HG02970 (cell line): ENCODE measurements at regions not wholly inside any gene's neighbourhood (a gene's known extent, or its start where the extent isn't known, plus 50 kb on each side); places are given as distances from the start of the nearest gene placed in this dataset.
"Not testable (repeated sequence)": the region's sequence is repeated elsewhere in the genome, so short reads cannot be mapped to it uniquely, and the experiment has no call there.

Experiments used
- ATAC-seq: cut with Tn5 transposase; IDR thresholded peaks from one replicate; pipeline ENCODE4 v1.9.1; 2021; ENCODE audit warnings: mild to moderate bottlenecking, moderate library complexity, moderate number of reproducible peaks; ENCODE audit not compliant: unreplicated experiment, low FRiP score

DNA sequence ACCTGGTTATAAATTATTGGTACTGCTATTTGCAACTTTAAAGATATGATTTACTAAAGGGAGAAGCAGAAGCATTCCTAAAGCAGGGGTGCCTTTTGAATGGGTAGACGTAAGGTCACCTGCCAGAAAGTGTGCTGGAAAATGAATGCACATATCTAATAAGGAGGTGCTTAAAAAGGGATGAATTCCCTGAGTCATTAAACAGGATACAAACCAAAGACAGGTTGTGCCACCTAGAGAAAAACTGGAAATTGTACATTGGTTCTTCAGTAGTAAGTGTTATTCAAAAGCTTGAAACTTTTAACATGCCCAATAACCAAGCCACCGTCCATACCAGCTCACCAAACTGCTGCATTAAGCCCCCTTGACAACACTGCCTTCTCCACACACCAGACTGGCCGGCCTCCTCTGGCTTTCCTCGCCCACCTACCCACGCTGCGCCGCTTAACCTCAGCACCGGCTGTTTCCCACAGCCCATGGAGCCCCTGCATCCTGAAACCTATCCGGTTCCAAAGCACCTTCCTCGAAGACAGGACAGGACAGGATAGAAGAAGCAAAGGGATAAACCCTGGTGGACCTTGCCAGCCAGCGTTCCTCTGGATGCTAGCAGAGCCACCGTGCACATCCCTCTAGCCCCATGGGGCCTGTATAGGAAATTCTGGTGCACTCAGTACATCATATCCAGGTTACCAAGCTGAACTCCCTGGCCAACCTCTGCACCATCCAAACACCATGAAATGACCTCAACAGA, 201.5 kb upstream of the CAND1 start:
- ATAC-seq = no peak

DNA sequence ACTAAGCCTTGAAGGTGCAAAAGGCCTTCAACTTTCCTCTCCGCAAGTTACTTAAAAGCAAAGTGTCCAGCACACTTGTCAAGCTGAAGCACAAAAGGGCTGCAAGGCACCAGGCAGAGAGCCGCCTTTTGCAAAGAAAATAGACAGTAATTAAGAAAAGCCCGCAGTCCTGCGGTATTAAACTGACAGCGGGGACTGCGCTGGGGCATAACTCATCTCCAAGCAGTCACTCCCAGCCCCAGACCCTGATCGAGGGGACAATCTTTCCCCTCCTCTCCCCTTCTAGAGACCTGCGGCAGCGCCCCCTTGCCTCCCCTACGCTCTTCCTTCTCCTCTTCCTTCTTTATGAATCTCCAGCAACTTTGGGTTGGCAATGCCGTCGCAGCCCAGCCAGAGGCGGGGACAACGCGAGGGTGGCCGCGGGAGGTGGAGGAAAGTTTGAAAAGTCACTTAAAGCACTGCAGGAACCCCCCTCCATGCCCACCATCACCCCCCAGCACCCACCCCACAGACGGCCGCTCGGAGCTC, 200.9 kb upstream of the CAND1 start:
- ATAC-seq = no peak

DNA sequence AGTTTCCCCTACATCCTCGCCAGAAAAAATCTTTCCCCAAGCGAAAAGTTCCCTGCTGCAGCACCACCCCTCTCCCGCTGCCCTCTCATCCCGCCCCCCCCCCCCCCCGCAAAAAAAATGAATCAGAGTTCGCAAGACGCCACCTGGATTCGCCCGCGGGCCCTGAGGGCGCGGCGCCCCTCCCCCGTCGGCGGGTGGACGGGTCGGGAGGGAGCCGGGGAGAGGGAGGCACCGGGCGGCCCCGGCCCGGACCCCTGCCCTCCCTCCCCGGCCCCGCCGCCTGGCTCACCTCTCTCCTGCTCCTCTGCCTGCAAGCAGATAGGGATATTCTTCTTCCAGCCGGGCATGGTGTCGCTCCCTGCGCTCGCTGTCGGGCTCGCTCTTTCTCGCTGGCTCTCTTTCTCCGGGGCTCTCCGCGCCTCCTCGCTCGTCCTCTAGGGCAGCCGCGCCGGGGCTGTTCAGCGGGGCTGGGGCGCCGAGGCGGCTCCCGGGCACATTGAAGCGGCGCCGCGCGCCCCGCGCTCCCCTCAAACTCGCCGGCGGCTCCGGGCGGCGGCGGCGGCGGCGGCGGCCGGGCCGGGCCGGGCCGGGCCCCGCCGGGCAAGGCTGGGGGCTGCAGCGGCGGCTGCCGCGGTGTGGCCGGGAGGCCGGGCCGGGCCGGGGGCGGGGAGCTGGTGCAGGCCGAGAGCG, 200.3 kb upstream of the CAND1 start:
- ATAC-seq = peak; percentile 54

DNA sequence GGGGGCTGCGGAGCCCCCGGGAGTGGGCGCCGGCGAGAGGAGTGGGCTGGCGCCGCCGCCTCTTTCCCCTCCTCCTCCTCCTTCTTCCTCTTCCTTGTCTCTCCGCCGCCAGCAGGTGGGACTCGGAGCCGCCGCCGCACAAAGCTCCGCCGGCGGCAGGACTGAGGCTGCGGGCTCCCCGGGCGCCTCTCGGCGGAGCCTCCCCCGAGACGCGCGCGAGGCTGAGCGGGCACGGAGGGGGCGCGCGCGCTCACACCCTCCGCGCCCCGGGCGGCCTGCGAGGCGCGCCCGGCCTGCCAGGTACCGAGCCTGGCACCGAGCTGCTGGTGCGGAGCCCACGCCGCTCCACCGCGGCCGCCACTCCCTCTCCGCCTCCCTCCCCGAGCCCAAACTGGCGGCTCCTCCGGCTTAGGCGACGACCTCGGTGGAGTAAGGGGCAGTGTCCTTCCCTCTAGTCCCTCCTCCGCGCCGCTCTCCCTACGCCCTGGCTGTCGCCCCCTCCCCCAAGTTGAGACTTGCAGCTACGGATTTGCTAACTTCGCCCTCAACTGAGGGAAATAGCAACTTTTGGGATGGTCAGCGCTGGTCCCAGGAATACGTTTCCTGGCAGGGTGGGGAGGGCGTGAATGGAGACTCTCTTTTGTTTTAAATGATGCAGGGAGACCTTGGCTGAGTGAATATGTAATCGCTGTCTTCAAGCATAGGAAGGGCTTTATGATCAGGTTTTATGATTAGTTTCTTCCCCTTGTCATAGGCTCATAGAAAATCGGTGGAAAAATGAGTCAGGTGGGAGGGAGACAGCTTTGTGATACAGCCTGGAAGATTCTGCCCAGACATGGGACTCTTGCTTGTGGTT, 199.5 kb upstream of the CAND1 start:
- ATAC-seq = peak; percentile 60

DNA sequence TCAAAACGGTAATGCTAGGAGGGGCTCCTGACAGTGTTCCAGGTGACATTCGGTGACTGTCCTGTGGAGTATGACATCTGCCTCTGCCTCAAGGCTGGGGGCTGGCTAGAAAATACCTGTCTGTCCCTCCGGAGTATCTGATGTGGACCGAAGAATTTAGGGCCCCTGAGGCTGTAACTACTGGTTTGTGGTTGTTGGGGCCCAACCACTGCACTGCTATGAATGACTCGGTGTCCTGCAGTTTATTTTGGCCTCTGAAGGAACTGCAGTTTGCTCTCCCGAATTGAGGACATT, 198.9 kb upstream of the CAND1 start:
- no peak for ATAC-seq

DNA sequence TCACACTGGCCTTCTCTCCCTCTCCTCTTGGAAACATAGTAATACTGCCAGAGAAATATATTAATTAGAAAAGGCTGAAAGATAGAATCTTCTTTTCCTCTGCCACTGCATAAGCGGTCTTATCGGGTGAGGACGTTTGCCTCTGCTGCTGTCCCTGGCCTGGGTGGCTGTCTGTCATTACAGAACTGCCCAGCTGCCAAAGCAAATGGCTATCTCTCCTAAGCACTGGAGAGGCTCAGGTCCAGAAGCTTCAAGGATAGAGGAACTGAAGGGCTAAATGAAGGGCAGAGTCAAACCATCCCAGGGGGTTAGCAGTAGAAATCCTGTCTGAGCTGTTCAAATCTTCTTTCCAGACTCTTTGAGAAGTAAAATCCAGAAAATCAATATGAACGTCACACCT, 198.6 kb upstream of the CAND1 start:
- no peak for ATAC-seq

DNA sequence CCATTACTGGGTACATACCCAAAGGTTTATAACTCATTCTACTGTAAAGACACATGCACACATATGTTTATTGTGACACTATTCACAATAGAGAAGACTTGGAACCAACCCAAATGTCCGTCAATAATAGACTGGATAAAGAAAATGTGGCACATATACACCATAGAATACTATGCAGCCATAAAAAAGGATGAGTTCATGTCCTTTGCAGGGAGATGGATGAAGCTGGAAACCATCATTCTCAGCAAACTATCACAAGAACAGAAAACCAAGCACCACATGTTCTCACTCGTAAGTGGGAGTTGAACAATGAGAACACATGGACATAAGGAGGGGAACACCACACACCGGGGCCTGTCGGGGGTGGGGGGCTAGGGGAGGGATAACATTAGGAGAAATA, 196.9 kb upstream of the CAND1 start:
- not testable (repeated sequence) for ATAC-seq

DNA sequence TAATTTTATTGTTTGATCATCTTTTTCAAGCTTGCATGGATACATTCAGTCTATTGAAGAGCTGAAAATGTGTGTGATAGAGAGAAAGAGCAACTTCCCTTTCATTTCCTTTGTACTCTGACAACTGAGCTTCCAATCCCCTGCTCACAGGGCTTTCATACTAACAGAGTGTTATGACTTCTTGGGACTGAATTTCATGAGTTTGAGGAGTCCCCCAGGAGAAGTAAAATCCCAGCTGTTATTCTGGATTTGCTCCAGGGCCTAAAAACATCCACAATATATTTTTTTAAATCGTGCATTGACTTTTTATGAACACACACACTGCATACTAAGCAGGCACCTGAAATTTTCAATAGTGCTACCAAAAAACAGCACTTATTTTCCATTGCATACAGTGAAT, 195.8 kb upstream of the CAND1 start:
- ATAC-seq = no peak

DNA sequence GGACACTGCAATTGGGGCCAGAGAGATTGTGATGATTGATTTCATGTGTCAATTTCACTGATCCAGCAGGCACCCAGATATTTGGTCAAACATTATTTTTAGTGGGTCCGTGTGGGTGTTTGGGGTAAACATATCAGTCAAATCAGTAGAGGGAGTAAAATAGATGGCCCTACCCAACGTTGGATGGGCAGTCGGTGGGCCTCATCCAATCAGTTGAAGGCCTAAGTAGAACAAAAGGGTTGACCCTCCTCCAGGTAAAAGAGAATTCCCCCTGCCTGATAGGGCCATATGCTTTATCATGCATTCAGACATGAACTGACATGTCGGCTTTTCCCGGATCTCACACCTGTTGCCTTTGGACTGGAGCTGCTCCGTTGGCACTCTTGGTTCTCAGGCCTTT, 195.1 kb upstream of the CAND1 start:
- no peak for ATAC-seq

DNA sequence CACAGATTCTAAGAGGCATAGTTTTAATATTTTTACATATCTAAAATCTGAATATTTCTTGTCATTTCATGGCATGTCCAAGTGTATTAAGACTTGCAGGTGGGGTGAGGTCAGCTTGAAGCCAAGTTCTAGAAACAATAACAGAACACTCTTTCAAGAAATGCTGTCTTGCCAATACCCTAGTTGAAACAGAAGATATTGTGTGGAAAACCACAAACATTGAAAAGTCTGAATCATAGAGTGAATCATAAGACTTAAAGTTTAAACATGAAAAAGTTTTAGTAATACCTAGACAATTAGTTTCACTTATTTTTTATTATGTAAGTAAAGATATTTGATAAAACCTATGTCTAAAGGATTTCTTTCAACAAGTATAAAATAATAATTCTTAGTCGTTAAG, 191.5 kb upstream of the CAND1 start:
- no peak for ATAC-seq

DNA sequence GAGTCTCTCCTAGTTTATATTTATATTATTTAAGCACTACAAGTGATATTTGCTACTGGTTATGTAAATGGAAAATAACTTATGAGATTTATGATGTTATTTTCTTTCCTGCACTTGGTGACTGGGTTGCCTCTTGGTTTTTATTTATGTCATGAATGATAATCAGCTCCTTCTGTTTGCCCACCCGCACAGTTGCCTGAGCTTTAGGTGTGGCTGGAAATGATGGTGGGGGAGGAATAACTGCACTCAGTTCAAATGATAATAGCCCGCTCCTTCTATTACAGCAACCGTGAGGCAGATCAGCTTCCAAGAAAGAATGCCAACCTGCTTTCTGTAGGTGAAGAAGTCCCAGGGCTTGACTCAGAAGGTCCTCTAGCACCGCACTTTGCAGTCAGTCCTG, 190.2 kb upstream of the CAND1 start:
- no peak for ATAC-seq

DNA sequence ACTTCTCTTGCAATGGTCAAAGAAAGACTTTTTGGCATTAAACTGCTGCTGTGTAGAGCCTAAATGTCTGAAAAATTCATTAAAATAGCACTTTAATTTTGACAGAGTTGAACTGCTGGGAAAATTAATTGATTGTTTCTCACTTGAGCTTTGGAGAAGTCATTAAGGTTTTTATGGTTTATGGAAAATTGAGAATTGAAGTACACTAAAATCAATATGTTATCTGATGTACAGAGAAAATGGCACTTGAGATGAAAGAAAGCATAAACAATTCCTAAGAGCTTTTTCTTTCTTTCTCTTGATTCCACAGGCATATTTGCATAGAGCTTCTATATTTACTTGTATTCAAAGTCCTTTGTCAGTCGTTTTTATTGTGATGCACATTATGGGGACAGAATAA, 188.5 kb upstream of the CAND1 start:
- no peak for ATAC-seq

DNA sequence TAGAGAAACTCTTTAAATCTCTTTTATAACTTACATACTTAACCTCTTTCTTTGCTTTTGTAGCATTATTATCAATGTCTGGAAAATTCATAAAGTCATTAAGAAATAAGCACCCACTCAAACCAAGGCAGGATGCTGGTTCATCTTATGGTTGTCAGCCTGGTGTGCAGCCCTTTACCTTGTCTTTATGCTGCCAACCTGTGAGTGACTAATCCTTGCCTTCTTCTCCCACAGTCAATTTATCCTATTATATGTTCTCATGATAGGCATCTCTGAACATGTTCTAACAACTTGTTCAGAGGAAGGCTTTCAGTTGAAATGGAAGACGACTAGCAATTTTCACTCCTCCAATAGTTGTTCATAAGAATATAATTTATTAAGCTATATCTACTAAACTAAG, 186.9 kb upstream of the CAND1 start:
- no peak for ATAC-seq

DNA sequence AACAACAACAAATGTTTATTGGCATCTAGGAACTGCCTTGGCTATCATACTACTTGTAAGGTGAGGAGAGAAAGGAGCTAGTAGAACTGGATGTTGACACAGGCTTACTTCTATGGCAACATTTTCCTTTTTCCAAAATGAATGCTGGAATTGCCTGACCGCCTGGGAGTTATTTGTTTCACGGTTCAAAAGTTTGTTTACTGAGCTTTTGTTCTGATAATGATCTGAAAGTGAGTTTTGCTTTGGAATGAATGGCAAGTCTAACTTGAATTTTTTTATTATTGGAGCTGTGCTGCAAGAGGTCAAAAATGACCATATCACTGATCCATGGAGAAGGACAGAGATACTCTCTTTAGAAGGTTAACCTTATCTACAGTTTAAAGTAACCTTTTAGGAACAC, 183.5 kb upstream of the CAND1 start:
- no peak for ATAC-seq

DNA sequence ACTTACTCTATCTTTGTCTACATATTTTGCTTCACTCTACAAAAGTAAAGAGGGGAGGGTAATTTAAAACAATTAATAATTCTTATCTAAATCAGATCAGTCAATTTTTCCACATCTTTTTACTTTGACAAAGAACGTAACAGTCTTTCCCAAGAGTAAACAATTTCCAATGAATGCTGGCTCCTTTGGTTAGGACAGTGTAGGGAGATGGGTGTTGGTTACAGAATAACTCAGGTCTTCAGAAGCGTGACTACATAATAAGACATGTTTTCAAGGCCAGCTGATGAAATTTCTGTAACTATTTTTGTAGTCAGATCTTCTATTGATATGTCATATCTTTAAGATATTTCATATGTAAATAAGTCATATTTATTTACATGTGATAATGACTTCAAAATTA, 183.0 kb upstream of the CAND1 start:
- ATAC-seq = no peak

DNA sequence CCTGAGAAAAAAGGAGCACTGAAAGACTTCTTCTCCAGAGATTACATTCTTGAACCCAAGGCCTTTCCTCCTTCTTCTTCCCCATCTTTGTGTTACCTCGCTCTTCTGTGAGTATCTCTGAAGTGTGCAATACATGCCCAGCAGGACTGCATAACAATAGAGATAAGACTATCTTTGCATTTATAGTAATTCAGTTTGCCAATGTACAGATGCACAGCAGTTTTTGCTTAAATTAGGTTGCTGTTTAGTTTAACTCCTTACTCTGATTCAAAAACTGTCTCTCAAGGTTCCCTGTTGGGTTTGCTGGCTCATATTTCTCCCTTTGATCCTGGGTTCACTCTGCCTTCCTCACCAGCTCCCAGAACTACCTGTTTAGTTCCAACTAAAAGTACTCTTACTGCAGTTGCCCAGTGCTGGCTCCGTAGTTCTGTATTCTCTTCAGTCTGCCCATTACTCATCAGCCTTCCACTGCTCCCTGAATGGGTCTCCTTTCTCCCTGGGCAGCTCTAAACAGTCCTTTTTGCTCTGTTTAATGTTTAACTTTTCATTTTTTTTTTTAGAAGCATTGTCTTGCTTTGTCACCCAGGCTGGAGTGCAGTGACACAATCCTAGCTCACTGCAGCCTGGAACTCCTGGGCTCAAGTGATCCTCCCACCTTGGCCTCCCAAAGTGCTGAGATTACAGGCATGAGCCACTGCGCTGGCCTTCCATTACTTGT, 180.6 kb upstream of the CAND1 start:
- ATAC-seq = no peak

DNA sequence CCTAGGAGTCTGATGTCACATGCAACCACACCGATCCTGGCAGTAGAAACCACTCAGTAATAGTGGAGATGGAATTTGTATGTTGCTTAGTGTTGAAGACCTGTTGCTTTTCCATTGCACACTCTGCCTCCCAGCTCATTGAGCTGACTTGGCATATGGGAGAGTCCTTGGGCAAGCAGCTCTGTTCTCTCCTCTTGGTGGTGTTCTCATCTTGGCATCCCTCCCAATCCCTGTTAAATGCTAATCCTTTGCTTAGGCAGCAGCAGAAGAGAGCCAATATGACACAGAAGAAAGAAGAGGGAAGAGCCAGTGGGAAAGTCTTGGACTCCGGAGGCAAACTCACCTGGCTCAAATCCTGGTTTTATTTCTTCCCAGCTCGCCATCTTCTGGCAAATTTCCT, 178.0 kb upstream of the CAND1 start:
- no peak for ATAC-seq

DNA sequence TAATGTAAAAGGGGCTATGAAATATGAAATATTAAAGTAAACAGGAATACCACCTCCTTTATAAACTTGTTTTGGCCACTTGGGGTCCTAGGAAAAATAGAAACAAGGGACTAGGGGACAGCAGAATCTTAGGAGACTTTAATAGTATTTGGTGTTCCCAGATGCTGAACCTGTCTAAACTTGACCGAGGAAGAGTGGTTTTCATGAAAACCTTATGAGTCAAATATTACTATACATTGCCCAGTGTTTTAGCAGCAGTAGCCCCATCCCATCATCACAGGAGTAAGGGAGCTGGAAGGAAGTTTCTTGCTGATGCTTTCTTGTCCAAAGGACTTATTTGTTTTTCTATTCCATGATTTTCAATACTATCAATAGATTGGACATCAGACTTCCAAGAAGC, 177.5 kb upstream of the CAND1 start:
- ATAC-seq = no peak

DNA sequence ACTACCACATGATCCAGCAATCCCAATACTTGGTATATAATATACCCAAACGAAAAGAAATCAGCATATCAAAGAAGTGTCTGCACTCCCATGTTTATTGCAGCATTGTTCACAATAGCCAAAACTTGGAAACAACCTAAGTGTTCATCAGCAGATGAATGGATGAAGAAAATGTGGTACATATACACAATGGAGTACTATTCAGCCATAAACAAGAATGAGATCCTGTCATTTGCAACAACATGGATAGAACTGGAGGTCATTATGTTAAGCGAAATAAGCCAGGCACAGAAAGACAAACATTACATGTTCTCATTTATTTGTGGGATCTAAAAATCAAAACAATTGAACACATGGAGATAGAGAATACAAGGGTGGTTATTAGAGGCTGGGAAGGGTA, 176.2 kb upstream of the CAND1 start:
- not testable (repeated sequence) for ATAC-seq

DNA sequence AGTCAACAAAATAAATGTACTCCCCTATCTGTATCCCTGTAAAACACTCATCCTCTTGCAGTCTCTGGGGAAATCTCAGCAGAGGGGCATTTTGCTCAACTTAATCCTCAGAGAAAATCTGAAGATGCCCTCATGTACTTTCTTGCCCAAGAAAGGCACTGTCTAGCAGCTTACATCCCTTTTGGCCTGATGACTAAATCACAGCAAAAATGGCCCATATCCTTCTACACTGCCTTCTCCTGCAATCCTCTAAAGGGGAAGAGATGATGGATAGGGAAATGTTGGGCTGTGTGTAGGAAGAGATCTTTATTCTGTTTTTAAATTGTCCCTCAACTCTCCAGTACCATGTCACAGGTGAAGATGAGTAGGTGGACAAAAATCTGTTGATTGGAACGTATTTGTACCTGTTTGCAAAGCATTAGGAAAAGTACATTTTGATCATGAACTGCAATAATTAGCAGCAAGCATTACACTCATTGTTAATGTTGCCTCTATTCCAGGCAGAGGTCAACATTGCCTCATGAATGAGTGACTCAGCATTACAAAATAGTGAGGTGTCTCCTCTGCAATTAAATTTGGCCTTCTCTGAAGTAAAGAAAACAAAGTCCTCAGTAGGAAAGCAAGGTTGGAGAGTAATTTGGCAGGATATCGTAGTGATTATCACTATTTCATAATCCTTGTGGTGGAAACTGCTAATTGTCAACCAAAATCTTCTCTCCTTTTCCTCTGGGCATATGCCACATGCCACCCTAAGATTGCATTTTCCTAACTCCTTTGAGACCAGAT, 172.4 kb upstream of the CAND1 start:
- no peak for ATAC-seq
